HL-60 (cell line): ENCODE measurements at regions not wholly inside any gene's neighbourhood (a gene's known extent, or its start where the extent isn't known, plus 50 kb on each side); places are given as distances from the start of the nearest gene placed in this dataset.

Source experiments
- DNase-seq, 2 experiments: peaks; one replicate each; pipeline ENCODE4 v3.0.0-alpha.2; 2010 to 2020; ENCODE audit warnings: low read depth in 1 of 2, low spot score in 1 of 2
- H3K27ac ChIP-seq: fragments of 250-450 bp; sonication (Bioruptor Pico); replicated peaks from 2 replicates; pipeline ENCODE4 v1.5.1; 2020; ENCODE audit warnings: mild to moderate bottlenecking, moderate library complexity
- H3K27me3 ChIP-seq: fragments of 250-450 bp; sonication (Bioruptor Pico); 2 replicates; pipeline ENCODE4 v1.5.1; 2021; ENCODE audit warnings: mild to moderate bottlenecking, moderate library complexity; ENCODE audit not compliant: insufficient read depth, poor library complexity, severe bottlenecking
- H3K4me3 ChIP-seq: replicated peaks from 2 replicates; pipeline ENCODE4 v1.5.1; 2011; ENCODE audit warnings: mild to moderate bottlenecking, control low read depth, low read length; ENCODE audit not compliant: insufficient read depth
- CTCF ChIP-seq: IDR thresholded peaks from one replicate; pipeline ENCODE4 v1.5.1; 2011; ENCODE audit warnings: low read length, control low read depth, inconsistent platforms; ENCODE audit not compliant: insufficient read depth
- GABPA ChIP-seq: IDR thresholded peaks from 2 replicates; pipeline ENCODE4 v1.6.1; 2012; ENCODE audit warnings: low read depth
- POLR2AphosphoS5 ChIP-seq: IDR thresholded peaks from 2 replicates; pipeline ENCODE4 v1.6.1; 2012; ENCODE audit warnings: low read depth
- SPI1 ChIP-seq: IDR thresholded peaks from 2 replicates; pipeline ENCODE4 v1.6.1; 2012; ENCODE audit warnings: low read depth, mild to moderate bottlenecking, borderline replicate concordance
- TF ChIP-seq, protein P1 (sequence below): IDR thresholded peaks from 2 replicates; pipeline ENCODE4 v1.6.1; 2012; ENCODE audit warnings: low read depth; ENCODE audit not compliant: insufficient replicate concordance

DNA sequence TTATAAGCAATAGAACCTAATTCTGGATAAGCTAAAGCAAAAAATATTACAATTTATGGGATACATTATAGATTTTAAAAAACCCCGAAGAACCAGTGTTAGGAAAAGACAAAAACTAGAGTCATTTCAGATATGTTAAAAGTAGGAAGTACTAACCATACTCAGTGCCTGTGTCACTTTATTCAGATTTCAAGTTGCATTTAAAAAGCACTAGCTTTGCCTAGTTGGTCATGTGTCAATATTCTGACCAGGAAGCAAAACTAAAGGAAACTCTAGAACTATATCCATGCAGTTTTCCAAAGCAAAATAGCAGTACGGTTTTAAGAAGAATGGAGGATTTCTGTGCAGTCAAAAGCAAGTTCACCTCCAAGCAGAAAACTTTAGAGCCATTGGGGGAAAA is 88.4 kb downstream of the RAP2B start:
- DNase-seq: no peak
- no peaks in the 10 kb centered on the region for H3K27me3 ChIP-seq
- no peak overlapping the region for H3K4me3 ChIP-seq
- TF ChIP-seq CTCF: no peak
- TF ChIP-seq, protein P1, sequence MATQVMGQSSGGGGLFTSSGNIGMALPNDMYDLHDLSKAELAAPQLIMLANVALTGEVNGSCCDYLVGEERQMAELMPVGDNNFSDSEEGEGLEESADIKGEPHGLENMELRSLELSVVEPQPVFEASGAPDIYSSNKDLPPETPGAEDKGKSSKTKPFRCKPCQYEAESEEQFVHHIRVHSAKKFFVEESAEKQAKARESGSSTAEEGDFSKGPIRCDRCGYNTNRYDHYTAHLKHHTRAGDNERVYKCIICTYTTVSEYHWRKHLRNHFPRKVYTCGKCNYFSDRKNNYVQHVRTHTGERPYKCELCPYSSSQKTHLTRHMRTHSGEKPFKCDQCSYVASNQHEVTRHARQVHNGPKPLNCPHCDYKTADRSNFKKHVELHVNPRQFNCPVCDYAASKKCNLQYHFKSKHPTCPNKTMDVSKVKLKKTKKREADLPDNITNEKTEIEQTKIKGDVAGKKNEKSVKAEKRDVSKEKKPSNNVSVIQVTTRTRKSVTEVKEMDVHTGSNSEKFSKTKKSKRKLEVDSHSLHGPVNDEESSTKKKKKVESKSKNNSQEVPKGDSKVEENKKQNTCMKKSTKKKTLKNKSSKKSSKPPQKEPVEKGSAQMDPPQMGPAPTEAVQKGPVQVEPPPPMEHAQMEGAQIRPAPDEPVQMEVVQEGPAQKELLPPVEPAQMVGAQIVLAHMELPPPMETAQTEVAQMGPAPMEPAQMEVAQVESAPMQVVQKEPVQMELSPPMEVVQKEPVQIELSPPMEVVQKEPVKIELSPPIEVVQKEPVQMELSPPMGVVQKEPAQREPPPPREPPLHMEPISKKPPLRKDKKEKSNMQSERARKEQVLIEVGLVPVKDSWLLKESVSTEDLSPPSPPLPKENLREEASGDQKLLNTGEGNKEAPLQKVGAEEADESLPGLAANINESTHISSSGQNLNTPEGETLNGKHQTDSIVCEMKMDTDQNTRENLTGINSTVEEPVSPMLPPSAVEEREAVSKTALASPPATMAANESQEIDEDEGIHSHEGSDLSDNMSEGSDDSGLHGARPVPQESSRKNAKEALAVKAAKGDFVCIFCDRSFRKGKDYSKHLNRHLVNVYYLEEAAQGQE: no peak
- no peak for TF ChIP-seq GABPA
- no peak for TF ChIP-seq POLR2AphosphoS5
- no peak for TF ChIP-seq SPI1
- H3K27ac ChIP-seq: peak overlapping the region; percentile 30

DNA sequence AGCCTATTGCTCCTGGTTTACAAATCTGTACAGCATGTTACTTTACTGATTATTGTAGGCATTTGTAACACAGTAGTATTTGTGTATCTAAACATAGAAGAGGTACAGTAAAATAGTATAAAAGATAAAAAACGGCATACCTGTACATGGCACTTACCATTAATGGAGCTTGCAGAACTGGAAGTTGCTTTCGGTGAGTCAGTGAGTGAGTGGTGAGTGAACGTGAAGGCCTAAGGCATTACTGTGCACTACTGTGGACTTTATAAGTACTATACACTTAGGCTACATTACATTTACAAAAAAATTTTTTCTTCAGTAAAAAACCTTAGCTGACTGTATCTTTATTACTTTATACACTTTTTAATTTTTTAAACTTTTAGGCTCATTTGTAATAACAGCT is 90.9 kb downstream of the RAP2B start:
- no peaks in the 10 kb centered on the region for H3K27me3 ChIP-seq

DNA sequence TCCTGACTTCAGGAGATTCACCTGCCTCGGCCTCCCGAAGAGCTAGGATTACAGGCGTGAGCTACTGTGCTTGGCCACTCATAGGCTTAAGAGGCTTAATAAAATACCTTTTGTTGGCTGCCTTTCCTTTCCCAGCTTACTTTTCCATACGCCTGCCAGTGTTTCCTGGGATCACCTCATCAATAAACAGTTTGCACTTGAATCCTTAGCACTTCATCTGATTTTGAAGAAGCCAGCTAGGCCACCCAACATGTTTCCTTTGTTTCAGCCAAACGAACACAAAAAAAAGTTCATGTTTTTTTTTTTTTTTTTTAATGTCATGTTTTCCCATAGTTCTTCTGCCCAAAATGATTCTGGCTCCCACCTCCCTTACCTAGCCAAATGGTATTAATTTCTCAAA is 92.3 kb downstream of the RAP2B start:
- Histone ChIP-seq H3K27me3 (no peaks in the 10 kb centered on the region), H3K4me3 (no peak overlapping the region), H3K27ac (no peak overlapping the region)
- DNase-seq: no peak
- TF ChIP-seq POLR2AphosphoS5 (no peak), GABPA (no peak), SPI1 (no peak), CTCF (no peak)
- TF ChIP-seq, protein P1: no peak

More for the DNA sequence above, 90.9 kb downstream of the RAP2B start:
- no peak overlapping the region for H3K4me3 ChIP-seq
- H3K27ac ChIP-seq: no peak overlapping the region
- TF ChIP-seq POLR2AphosphoS5 (no peak), GABPA (no peak)
- no peak for DNase-seq

DNA sequence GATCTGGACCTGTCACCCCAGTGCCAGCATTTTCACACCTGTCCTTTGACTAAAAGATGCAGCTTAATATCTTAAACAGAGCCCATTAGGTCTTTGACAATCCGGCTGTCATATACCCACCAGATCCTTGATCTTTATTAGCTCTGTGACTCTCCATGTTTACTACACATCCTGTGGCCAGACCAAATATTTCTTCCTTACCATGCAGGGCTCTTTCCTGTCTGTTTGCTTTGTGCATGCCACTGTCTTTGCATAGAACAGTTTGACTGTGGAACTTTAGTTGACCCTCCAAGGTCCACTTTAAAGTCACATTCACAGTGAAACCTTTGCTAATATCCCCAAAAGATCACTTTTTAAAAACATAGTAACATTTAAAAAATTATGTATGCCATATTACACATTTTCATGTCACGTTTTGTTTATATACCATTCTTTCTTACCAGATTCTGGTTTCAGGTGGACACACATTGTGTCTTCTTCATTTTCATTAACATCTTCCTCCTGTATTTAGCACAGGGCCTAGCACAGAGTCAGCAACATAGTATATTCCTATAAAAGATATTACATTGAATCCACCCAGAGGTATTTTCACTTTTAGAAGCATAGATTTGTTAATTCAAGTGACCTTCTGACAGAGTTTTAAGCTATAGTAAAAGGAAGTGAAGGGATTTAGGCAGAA is 95.8 kb downstream of the RAP2B start:
- no peak for DNase-seq
- no peak for TF ChIP-seq GABPA
- TF ChIP-seq, protein P1: no peak
- no peak for TF ChIP-seq SPI1
- no peak for TF ChIP-seq CTCF
- no peak for TF ChIP-seq POLR2AphosphoS5
- no peaks in the 10 kb centered on the region for H3K27me3 ChIP-seq
- no peak overlapping the region for H3K27ac ChIP-seq
- no peak overlapping the region for H3K4me3 ChIP-seq
